OCI-LY1 (cell line): ENCODE measurements at regions not wholly inside any gene's neighbourhood (a gene's known extent, or its start where the extent isn't known, plus 50 kb on each side); places are given as distances from the start of the nearest gene placed in this dataset.

Experiments
- H2AFZ ChIP-seq: fragments of 200-600 bp; sonication (generic), shearing (Covaris generic); 2 replicates; pipeline ENCODE4 v1.6.0; 2014; ENCODE audit warnings: antibody characterized with exemption, mild to moderate bottlenecking, low read length
- H3F3A ChIP-seq: fragments of 200-600 bp; sonication (generic), shearing (Covaris generic); 2 replicates; pipeline ENCODE4 v1.6.0; 2014; ENCODE audit warnings: mild to moderate bottlenecking, antibody characterized with exemption, low read length, moderate library complexity; ENCODE audit not compliant: insufficient read depth
- H3K27ac ChIP-seq: fragments of 200-600 bp; sonication (generic); 2 replicates; pipeline ENCODE4 v1.5.1; 2014; ENCODE audit warnings: low read length, mixed run types, mild to moderate bottlenecking, low read depth; ENCODE audit not compliant: poor library complexity, severe bottlenecking
- H3K27me3 ChIP-seq: fragments of 200-600 bp; sonication (generic); 2 replicates; pipeline ENCODE4 v1.6.0; 2014; ENCODE audit warnings: antibody characterized with exemption, mild to moderate bottlenecking, low read length, moderate library complexity; ENCODE audit not compliant: insufficient read depth
- H3K36me3 ChIP-seq: fragments of 200-600 bp; sonication (generic); 2 replicates; pipeline ENCODE4 v1.6.1; 2014; ENCODE audit warnings: mild to moderate bottlenecking, antibody characterized with exemption, low read length, moderate library complexity, mixed read lengths; ENCODE audit not compliant: insufficient read depth
- H3K4me1 ChIP-seq: fragments of 200-600 bp; sonication (generic); 2 replicates; pipeline ENCODE4 v1.5.1; 2014; ENCODE audit warnings: mild to moderate bottlenecking, low read length, moderate library complexity; ENCODE audit not compliant: insufficient read depth, severe bottlenecking
- H3K4me2 ChIP-seq: fragments of 200-600 bp; sonication (generic), shearing (Covaris generic); 2 replicates; pipeline ENCODE4 v1.6.1; 2014; ENCODE audit warnings: low read length
- H3K4me3 ChIP-seq: fragments of 200-600 bp; sonication (generic); 2 replicates; pipeline ENCODE4 v1.5.1; 2014; ENCODE audit warnings: low read length, low read depth, mild to moderate bottlenecking, mixed read lengths; ENCODE audit not compliant: poor library complexity, severe bottlenecking
- H3K79me2 ChIP-seq: fragments of 200-600 bp; shearing (Covaris generic); 2 replicates; pipeline ENCODE4 v1.6.1; 2016; ENCODE audit warnings: mixed run types, low read length, mixed read lengths; ENCODE audit not compliant: insufficient read depth
- H3K9ac ChIP-seq: fragments of 200-600 bp; sonication (generic), shearing (Covaris generic); 2 replicates; pipeline ENCODE4 v1.6.1; 2014; ENCODE audit warnings: mild to moderate bottlenecking, low read length, mixed read lengths
- H3K9me2 ChIP-seq: fragments of 200-600 bp; sonication (generic), shearing (Covaris generic); 2 replicates; pipeline ENCODE4 v1.6.1; 2014; ENCODE audit warnings: low read depth, mild to moderate bottlenecking, low read length, mixed read lengths
- H3K9me3 ChIP-seq: fragments of 200-600 bp; shearing (Covaris generic); 2 replicates; pipeline ENCODE4 v1.6.1; 2014; ENCODE audit warnings: low read length, mixed read lengths
- H4K20me1 ChIP-seq: fragments of 200-600 bp; sonication (generic), shearing (Covaris generic); 2 replicates; pipeline ENCODE4 v1.6.0; 2016; ENCODE audit warnings: mild to moderate bottlenecking, low read length; ENCODE audit not compliant: insufficient read depth
- CTCF ChIP-seq: fragments of 200-600 bp; sonication (generic), shearing (Covaris generic); IDR thresholded peaks from 2 replicates; pipeline ENCODE4 v1.5.1; 2017; ENCODE audit warnings: mild to moderate bottlenecking, antibody characterized with exemption, low read length, moderate library complexity, mixed read lengths
- EZH2 ChIP-seq: fragments of 200-600 bp; sonication (generic), shearing (Covaris generic); IDR thresholded peaks from 2 replicates; pipeline ENCODE4 v1.8.0; 2017; ENCODE audit warnings: borderline replicate concordance, mixed run types, mild to moderate bottlenecking, antibody characterized with exemption, low read length, moderate library complexity, mixed read lengths

- H4K20me1 ChIP-seq = no peaks in the 10 kb centered on the region
- no peaks in the 10 kb centered on the region for H3K4me1 ChIP-seq
- H3K4me2 ChIP-seq = no peak overlapping the region
- no peak overlapping the region for H3K27ac ChIP-seq
- H3K27me3 ChIP-seq = no peaks in the 10 kb centered on the region
- H3F3A ChIP-seq = no peaks in the 10 kb centered on the region
- H3K4me3 ChIP-seq = no peak overlapping the region
- no peaks in the 10 kb centered on the region for H3K9me3 ChIP-seq
- TF ChIP-seq CTCF (no peak), EZH2 (no peak)
- H2AFZ ChIP-seq = no peak overlapping the region
- no peaks in the 10 kb centered on the region for H3K9me2 ChIP-seq
- H3K79me2 ChIP-seq = no peaks in the 10 kb centered on the region
- no peak overlapping the region for H3K9ac ChIP-seq
- H3K36me3 ChIP-seq = no peaks in the 10 kb centered on the region
Measured at GRCh38 chr3:34034840-34035239, 236.4 kb downstream of the PDCD6IP start.

- no peaks in the 10 kb centered on the region for H4K20me1 ChIP-seq
- no peak overlapping the region for H2AFZ ChIP-seq
- H3K9me2 ChIP-seq = no peaks in the 10 kb centered on the region
- no peak for TF ChIP-seq EZH2
- TF ChIP-seq CTCF = no peak
- H3K9me3 ChIP-seq = no peaks in the 10 kb centered on the region
- H3K79me2 ChIP-seq = no peaks in the 10 kb centered on the region
- H3K9ac ChIP-seq = no peak overlapping the region
- no peaks in the 10 kb centered on the region for H3F3A ChIP-seq
- no peak overlapping the region for H3K4me2 ChIP-seq
- H3K4me1 ChIP-seq = no peaks in the 10 kb centered on the region
- no peak overlapping the region for H3K4me3 ChIP-seq
- H3K36me3 ChIP-seq = no peaks in the 10 kb centered on the region
- no peaks in the 10 kb centered on the region for H3K27me3 ChIP-seq
- H3K27ac ChIP-seq = no peak overlapping the region
Measured at GRCh38 chr3:34035775-34036174, 237.3 kb downstream of the PDCD6IP start.

GRCh38 chr3:34037260-34037659 is 238.8 kb downstream of the PDCD6IP start:
- no peak overlapping the region for H3K27ac ChIP-seq
- no peaks in the 10 kb centered on the region for H3K9me3 ChIP-seq
- H3K27me3 ChIP-seq = no peaks in the 10 kb centered on the region
- no peak overlapping the region for H3K4me2 ChIP-seq
- H3F3A ChIP-seq = no peaks in the 10 kb centered on the region
- H4K20me1 ChIP-seq = no peaks in the 10 kb centered on the region
- no peaks in the 10 kb centered on the region for H3K4me1 ChIP-seq
- H2AFZ ChIP-seq = no peak overlapping the region
- H3K36me3 ChIP-seq = no peaks in the 10 kb centered on the region
- no peak overlapping the region for H3K4me3 ChIP-seq
- no peaks in the 10 kb centered on the region for H3K79me2 ChIP-seq
- TF ChIP-seq EZH2 = no peak
- TF ChIP-seq CTCF = no peak
- no peaks in the 10 kb centered on the region for H3K9me2 ChIP-seq
- H3K9ac ChIP-seq = no peak overlapping the region
